ENCODE measurements at regions not wholly inside any gene's neighbourhood (a gene's known extent, or its start where the extent isn't known, plus 50 kb on each side); places are given as distances from the start of the nearest gene placed in this dataset.

GRCh38 chr2:2912731-2913130 lies 464.9 kb downstream of the EIPR1 start:
- Histone ChIP-seq H3K27me3 (replicated peaks; ENCODE audit: control insufficient read depth, insufficient read depth, low read length) (no peaks in the 10 kb centered on the region), H3K4me3 (ENCODE audit: low read depth, low read length) (no peak overlapping the region), H3K36me3 (ENCODE audit: control insufficient read depth, insufficient read depth, low read length) (no peaks in the 10 kb centered on the region), H3K9me3 (no peaks in the 10 kb centered on the region), H3K4me1 (no peaks in the 10 kb centered on the region)
- Mint-ChIP-seq H3K4me3 (ENCODE audit: unreplicated experiment) (no peak overlapping the region), H3K27me3 (ENCODE audit: insufficient read depth, unreplicated experiment) (peaks cover 25% of the 10 kb centered on the region), H3K27ac (ENCODE audit: unreplicated experiment) (no peak overlapping the region), H3K36me3 (ENCODE audit: insufficient read depth, unreplicated experiment) (no peaks in the 10 kb centered on the region), H3K9me3 (ENCODE audit: unreplicated experiment) (peaks cover 9% of the 10 kb centered on the region), H3K4me1 (ENCODE audit: low read depth, unreplicated experiment) (no peaks in the 10 kb centered on the region)
- no peak for TF ChIP-seq CTCF (IDR thresholded peaks at IDR 0.05; ENCODE audit: insufficient read depth in 1 of 2, low read depth in 1 of 2, low read length in 1 of 2, severe bottlenecking in 1 of 2, unreplicated experiment in 1 of 2)
- DNase-seq: no peak
- no TSS peak for BruUV-seq (replicated peaks)
- POLR2A ChIA-PET: no interaction called here
- intact Hi-C loops (cut with micrococcal nuclease; ENCODE audit: unreplicated experiment): no loop called here
- CTCF ChIA-PET: no interaction called here

- H3K4me1 Mint-ChIP-seq (ENCODE audit: low read depth, unreplicated experiment): no peaks in the 10 kb centered on the region
- ChIA-PET CTCF (no interaction called here), POLR2A (no interaction called here)
- Histone ChIP-seq H3K27me3 (replicated peaks; ENCODE audit: control insufficient read depth, insufficient read depth, low read length) (no peaks in the 10 kb centered on the region), H3K4me3 (ENCODE audit: low read depth, low read length) (no peak overlapping the region), H3K4me1 (no peaks in the 10 kb centered on the region), H3K9me3 (no peaks in the 10 kb centered on the region), H3K36me3 (ENCODE audit: control insufficient read depth, insufficient read depth, low read length) (no peaks in the 10 kb centered on the region)
- H3K36me3 Mint-ChIP-seq (ENCODE audit: insufficient read depth, unreplicated experiment): no peaks in the 10 kb centered on the region
- intact Hi-C loops (cut with micrococcal nuclease; ENCODE audit: unreplicated experiment): no loop called here
- no peak for TF ChIP-seq CTCF (IDR thresholded peaks at IDR 0.05; ENCODE audit: insufficient read depth in 1 of 2, low read depth in 1 of 2, low read length in 1 of 2, severe bottlenecking in 1 of 2, unreplicated experiment in 1 of 2)
- H3K4me3 Mint-ChIP-seq (ENCODE audit: unreplicated experiment): no peak overlapping the region
- DNase-seq: no peak
- no peak overlapping the region for H3K27ac Mint-ChIP-seq (ENCODE audit: unreplicated experiment)
- peaks cover 25% of the 10 kb centered on the region for H3K27me3 Mint-ChIP-seq (ENCODE audit: insufficient read depth, unreplicated experiment)
- H3K9me3 Mint-ChIP-seq (ENCODE audit: unreplicated experiment): peaks cover 9% of the 10 kb centered on the region
- no TSS peak for BruUV-seq (replicated peaks)
Observed at GRCh38 chr2:2912293-2912692, 465.3 kb downstream of the EIPR1 start.

DNA sequence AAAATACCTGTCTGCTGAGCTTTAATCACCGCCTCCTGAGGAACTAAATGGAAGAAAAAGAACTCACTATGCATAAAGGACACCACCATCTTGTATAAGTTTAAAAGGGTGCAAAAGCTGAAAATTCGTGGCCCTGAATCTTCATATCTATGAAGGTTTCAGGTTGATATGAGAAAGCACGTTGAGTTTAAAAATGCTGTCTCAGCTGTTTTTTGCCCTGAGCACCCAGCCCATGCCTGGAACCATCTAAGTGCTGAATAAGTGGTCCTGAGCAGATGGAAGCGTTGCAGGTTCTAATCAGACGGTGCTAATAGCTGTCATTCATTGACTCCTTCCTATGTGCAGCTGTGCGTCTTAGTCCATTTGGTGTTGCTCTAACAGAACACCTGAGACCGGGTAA lies 467.4 kb downstream of the EIPR1 start:
- POLR2A ChIA-PET: no interaction called here
- CTCF ChIA-PET: no interaction called here
- Histone ChIP-seq H3K36me3 (ENCODE audit: control insufficient read depth, insufficient read depth, low read length) (no peaks in the 10 kb centered on the region), H3K27me3 (replicated peaks; ENCODE audit: control insufficient read depth, insufficient read depth, low read length) (no peaks in the 10 kb centered on the region), H3K4me1 (no peaks in the 10 kb centered on the region), H3K4me3 (ENCODE audit: low read depth, low read length) (no peak overlapping the region), H3K9me3 (no peaks in the 10 kb centered on the region)
- intact Hi-C loops (cut with micrococcal nuclease; ENCODE audit: unreplicated experiment): no loop called here
- no peak for DNase-seq
- no peak for TF ChIP-seq CTCF (IDR thresholded peaks at IDR 0.05; ENCODE audit: insufficient read depth in 1 of 2, low read depth in 1 of 2, low read length in 1 of 2, severe bottlenecking in 1 of 2, unreplicated experiment in 1 of 2)
- Mint-ChIP-seq H3K4me1 (ENCODE audit: low read depth, unreplicated experiment) (no peaks in the 10 kb centered on the region), H3K27me3 (ENCODE audit: insufficient read depth, unreplicated experiment) (peaks cover 24% of the 10 kb centered on the region), H3K9me3 (ENCODE audit: unreplicated experiment) (no peaks in the 10 kb centered on the region), H3K4me3 (ENCODE audit: unreplicated experiment) (no peak overlapping the region), H3K27ac (ENCODE audit: unreplicated experiment) (no peak overlapping the region), H3K36me3 (ENCODE audit: insufficient read depth, unreplicated experiment) (no peaks in the 10 kb centered on the region)
- BruUV-seq (replicated peaks): no TSS peak

Data from Caco-2 (cell line).